GM20431 (cell line): ENCODE measurements at regions not wholly inside any gene's neighbourhood (a gene's known extent, or its start where the extent isn't known, plus 50 kb on each side); places are given as distances from the start of the nearest gene placed in this dataset.
"Not testable (repeated sequence)": the region's sequence is repeated elsewhere in the genome, so short reads cannot be mapped to it uniquely, and the experiment has no call there.

Source experiments
- in situ Hi-C: fragments of 300-500 bp; cut with MseI, MboI; formaldehyde crosslinking; loops from one replicate; pipeline ENCODE4 v1.15.0; 2020; ENCODE audit warnings: low sequenced_read_pairs; ENCODE audit not compliant: unreplicated experiment

DNA sequence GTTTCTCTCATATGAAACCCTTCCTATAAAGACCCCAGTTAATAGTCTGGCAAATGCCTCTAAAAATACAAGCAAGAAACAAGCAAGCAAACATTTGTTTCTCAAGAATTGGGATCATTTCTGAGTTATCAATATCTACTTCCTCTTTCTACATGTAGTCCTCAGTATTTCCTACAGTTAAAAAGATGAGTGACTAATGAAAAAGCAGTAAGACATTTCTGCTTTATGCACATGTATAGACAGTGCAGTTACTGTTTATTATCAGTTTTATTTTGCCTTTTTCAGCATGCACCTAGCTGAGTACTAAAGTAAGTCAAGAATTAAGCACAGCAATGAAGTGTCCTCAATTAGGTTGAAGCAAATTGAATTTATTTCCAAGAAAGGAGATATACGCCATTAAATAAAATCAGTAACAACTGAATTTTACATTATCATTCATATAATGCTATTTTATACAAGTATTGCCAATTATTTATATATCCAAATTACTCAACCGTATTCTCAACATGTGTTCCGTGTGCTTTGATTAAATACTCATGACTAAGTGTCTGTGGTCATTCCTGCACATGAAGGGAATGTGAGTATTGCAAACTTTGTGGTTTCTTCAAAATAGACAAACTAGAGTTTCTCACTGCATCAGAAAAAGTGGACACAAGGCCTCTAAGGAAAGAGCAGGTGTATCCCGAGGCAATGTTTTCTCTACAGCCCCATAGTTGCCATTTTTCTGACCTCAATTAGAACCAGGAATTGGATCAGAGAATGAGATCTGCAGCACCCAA, 159.3 kb upstream of the MARCKS start:
- in situ Hi-C loops, result no loop called here

GRCh38 chr6:113699239-113699638, 157.9 kb upstream of the MARCKS start:
- in situ Hi-C loops, result no loop called here

DNA sequence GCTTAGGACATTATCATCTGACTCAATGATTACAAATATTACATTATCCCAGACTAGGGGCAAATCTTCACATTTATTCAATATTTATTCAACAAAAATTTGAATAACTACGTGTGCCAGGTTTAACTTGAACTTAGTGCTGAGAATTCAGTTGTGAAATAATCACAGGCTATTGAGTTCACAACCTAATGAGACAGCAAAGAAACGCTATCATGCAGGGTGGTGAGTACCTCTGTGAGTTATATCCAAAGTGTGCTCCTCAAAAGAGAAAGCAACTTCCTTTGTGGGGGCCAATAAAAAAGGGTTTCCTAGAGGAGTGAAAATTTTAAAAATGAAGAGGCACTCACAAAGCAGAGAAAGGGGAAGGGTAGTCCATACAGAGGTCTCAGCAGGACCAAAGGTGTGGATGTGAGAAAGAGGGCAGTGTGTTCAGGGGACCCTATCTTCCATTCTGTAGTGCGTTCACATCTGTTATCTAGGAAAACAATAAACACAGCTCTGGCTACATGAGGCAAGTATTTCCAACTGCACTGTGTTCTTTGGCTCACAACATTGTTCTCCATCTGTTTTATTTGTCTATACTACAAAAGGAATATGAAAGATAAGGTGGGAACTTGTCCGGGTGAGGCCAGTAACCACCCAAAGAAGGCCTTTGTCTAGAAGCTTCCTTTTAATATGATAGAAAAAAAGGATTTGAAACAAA, 155.4 kb upstream of the MARCKS start:
- in situ Hi-C loops, result no loop called here

DNA sequence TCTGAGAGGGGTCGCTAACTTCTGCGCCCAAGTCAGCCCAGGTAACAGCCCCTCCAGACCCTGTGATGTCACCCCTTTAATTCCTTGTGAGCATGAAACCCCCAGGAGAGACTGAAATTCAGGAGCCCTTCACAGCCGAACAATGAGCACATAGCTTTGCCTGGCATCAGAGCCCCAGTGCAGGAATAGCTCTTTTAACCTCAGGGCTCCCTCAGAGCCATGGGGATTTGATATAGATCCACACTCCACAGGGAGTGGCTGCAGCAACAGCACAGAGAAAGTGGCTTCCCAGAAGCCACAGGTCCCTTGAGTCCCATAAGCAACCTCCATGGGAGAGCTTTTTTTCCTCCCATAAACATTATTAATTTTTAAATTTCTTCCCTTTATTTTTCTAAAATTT, 150.0 kb upstream of the MARCKS start:
- in situ Hi-C loops, result no loop called here

- in situ Hi-C loops, result no loop called here
Measured at GRCh38 chr6:113709936-113710509, 147.1 kb upstream of the MARCKS start.

DNA sequence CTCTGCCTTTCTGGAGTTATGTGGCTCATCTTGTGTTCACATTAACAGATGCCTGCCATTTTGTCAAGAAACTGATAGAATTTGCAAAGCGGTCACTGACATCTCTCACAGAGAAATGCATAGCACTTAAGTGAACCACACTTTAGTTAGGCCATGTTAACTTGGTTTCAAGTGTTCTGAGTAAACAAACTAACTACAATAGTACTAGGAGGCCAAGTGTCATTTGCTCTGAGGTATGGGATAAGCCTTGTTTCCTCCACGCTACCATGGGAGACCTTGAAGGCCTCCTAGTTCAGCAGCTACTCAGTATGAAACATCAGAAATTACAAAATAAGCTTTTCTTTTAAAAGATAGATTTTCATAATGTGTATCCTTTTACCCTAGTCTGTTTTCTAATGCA, 143.5 kb upstream of the MARCKS start:
- in situ Hi-C loops, result no loop called here

DNA sequence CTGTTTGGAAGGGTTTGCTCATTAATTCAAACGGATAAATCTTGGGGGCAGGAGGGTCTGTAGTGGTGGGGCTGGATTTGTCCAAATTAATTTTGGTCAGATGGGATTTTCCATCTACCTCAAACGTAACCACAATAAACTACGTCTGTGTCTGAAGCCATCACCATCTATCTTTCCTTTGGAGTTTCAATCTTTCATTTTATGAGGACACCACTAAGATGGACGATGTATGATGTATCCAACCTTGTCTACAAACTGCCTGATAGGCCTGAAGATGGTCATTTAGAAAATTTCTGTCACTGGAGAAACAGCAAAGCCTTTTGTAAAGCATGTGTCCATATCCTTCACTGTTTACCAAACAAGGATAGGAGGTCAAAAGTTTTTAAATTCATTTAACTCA, 138.6 kb upstream of the MARCKS start:
- in situ Hi-C loops, result no loop called here

DNA sequence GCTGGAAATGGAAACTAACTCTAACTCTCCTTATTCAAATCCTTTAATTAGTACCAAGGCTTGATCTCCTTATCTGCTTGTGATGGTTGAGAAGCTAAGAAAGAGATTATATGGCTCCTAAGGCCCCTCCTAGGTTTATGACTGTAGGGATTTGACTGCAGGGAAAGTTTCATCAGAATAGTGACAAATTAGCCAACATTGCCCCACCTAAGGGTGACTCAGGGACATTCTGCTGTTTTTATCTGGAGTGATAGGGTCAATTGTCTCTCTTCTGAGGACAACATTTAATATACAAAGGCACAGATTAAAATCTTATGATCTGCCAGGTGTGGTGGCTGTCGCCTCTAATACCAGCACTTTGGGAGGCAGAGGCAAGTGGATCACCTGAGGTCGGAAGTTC, 138.1 kb upstream of the MARCKS start:
- in situ Hi-C loops, result no loop called here

DNA sequence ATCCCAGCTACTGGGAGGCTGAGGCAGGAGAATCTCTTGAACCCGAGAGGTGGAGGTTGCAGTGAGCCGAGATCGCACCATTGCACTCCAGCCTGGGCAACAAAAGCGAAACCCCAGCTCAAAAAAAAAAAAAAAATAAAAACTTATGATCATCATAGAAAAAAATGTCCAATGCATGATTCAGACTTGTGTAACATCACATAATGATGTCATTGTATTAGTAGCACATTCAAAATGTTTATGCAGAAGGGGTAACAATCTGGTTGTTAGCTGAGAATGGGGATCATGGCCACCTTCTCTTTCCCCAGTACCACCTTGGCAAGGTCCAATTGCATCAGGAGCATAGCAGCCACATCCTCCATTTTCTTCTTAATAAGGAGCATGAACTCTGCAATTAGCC, 137.6 kb upstream of the MARCKS start:
- in situ Hi-C loops, result no loop called here

- in situ Hi-C loops, result no loop called here
Measured at GRCh38 chr6:113723182-113723581, 134.0 kb upstream of the MARCKS start.

- in situ Hi-C loops, result not testable (repeated sequence)
Measured at GRCh38 chr6:113724927-113725326, 132.2 kb upstream of the MARCKS start.

DNA sequence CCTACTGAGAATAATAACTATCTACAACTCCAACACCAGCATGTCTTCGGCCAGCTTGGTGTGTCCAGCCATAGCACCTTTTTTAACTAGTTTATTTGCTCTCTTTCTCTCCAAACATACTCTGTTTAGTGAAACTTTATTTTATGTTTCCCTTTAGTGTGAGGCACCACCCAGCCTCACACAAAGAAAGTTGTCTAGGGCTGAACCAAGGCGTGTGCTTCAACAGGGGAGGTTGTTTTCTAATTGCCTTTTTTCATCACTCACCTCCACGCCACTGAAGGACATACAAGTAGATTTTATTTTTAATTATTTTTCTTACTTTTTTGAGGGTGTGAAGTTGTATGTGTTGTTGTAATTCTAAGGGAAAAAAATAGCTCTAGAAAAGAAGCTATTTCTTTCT, 125.6 kb upstream of the MARCKS start:
- in situ Hi-C loops, result no loop called here

DNA sequence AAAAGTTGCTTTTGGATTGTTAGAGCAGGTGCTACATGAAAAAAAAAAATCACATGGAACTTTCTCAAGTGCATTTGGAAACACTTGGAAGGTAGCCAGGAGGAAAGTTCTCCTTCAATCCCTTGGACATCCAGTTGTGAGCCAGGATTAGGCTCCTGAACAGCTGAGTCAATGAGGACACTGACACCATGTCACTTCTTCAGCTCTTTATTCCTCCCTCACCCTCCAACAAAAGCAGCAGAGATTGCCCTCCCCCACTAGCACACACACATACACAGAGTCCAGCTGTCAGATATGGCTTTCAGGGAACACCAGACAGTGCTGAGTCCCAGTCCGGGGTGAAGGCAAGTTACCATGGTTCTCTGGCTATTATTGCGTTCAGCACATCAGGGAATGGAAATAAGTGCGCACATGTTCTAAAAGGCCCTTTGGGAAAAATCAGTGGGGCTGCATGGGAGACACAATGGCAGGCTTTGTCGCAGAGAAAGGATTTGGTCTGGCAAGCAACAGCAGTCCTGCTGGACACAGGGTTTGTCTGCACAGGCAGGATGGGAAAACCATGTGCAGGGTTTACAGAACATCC, 124.7 kb upstream of the MARCKS start:
- in situ Hi-C loops, result no loop called here

DNA sequence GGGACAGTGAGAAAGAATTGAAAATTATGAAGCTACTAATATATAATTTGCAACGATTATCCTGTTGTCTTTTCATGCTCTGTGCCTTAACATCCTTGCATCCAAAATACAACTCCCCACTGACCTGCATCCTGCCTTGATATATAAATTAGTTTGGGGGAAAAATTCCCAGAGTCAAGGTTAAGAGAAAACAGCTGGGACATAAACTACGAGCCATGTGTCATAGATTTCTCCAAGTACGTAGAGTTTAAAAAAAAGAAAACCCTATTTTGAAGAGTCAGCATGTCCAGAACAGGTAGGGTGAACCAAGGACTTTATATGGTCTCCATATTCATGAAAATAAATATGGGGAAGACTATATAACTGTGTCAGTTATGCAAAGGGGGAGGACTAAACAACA, 123.8 kb upstream of the MARCKS start:
- in situ Hi-C loops, result no loop called here

- in situ Hi-C loops, result no loop called here
Measured at GRCh38 chr6:113734982-113735381, 122.2 kb upstream of the MARCKS start.

GRCh38 chr6:113735491-113735890, 121.7 kb upstream of the MARCKS start:
- in situ Hi-C loops, result no loop called here

DNA sequence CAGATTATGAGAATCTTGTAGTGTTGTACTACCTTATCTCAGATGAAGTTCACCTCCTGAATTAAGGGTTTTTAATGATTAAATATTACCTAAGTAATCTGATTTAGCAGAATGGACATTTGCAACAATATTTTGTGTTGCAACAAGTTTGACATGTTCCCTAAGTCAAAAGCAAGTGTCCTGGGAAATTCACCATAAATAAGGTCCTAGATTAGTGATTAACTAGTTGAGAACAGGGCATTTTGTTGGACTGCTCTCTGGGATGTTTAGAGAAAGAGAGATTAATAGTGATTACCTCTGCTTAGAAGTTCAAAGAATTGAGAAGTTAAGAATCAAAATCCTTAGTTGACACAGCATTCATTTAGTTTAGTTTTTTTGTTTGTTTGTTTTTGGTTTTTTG, 120.2 kb upstream of the MARCKS start:
- in situ Hi-C loops, result no loop called here

DNA sequence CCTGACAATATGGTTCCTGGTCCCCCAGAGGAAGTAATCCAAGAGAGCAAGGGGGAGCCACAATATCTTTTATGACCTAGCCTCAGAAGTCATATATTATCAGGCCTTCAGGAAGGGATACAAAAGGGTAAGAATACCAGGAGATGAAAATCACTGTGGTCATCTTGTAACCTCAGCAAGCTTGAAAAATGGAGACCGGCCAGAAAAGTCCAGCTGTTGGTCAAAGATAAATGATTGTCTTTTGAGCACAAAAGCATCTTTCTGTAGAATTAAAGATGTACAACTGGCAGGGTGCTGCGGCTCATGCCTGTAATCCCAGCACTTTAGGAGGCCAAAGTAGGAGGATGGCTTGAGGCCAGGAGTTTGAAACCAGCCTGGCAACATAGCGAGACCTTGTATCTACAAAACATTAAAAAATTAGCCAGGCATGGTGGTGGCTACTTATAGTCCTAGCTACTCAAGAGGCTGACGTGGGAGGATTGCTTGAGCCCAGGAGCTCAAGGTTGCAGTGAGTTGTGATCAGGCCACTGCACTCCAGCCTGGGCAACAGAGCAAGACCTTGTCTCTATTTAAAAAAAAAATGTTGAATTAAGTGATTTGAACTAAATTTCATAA, 118.0 kb upstream of the MARCKS start:
- in situ Hi-C loops, result no loop called here

DNA sequence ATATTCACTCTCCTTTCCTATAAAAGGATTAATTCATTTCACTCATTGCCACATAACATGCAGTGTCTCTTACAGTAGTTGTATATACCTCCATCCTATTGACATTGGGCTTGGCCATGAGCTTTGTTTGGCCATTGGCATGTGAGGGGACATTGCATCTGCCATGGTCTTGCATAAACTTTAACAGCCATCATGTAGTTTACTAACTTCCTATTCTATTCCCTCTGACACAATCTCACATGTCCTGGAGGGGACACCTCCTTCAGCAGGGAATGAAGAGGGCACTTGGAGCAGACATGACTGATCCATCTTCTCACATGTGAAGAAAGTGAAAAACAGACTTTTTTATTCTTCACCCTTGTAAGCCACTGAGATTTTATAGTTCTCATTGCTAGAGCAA, 115.5 kb upstream of the MARCKS start:
- in situ Hi-C loops, result no loop called here

DNA sequence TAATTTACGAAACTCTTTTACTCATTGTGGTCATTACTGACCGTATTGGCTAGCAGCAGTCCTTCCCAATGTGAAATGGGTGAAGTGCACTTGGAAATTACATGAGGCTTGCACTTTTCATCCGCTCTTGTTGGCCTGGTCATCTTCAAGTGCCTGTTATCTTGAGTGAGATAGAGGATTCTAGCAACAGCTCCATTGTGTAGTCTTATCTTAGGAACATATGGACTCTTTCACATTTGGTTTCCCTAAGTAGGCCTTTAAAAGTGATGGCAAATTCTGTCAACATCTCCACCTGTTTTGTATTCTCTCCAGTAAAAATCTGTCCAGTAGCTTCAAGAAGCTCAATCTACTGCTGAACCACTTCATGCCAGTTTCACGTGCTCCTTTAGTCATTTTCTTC, 114.8 kb upstream of the MARCKS start:
- in situ Hi-C loops, result no loop called here

- in situ Hi-C loops, result no loop called here
Measured at GRCh38 chr6:113744861-113745260, 112.3 kb upstream of the MARCKS start.
